Adipocyte (in vitro differentiated cells): ENCODE measurements at regions not wholly inside any gene's neighbourhood (a gene's known extent, or its start where the extent isn't known, plus 50 kb on each side); places are given as distances from the start of the nearest gene placed in this dataset.

Source experiments
- DNase-seq: peaks from one replicate; pipeline ENCODE4 v3.0.0-alpha.2; 2015; ENCODE audit warnings: low read depth
- H3K27me3 ChIP-seq: replicated peaks from 2 replicates; pipeline ENCODE4 v1.7.0; 2013; ENCODE audit warnings: mild to moderate bottlenecking, low read length, moderate library complexity; ENCODE audit not compliant: control insufficient read depth, insufficient read depth
- H3K36me3 ChIP-seq: 2 replicates; pipeline ENCODE4 v1.7.0; 2013; ENCODE audit warnings: low read length, mild to moderate bottlenecking, moderate library complexity; ENCODE audit not compliant: control insufficient read depth, insufficient read depth, severe bottlenecking
- H3K4me1 ChIP-seq: 2 replicates; pipeline ENCODE4 v1.7.0; 2013; ENCODE audit warnings: mild to moderate bottlenecking, low read length, moderate library complexity; ENCODE audit not compliant: control insufficient read depth, insufficient read depth
- H3K4me3 ChIP-seq: 2 replicates; pipeline ENCODE4 v1.7.0; 2013; ENCODE audit warnings: mild to moderate bottlenecking, low read length, moderate library complexity
- H3K9ac ChIP-seq: 2 replicates; pipeline ENCODE4 v1.7.0; 2013; ENCODE audit warnings: mild to moderate bottlenecking, low read length, moderate library complexity
- H3K9me3 ChIP-seq: 2 replicates; pipeline ENCODE4 v1.7.0; 2013; ENCODE audit warnings: mild to moderate bottlenecking, low read length, moderate library complexity; ENCODE audit not compliant: control insufficient read depth

- DNase-seq, result no peak
- no peaks in the 10 kb centered on the region for H3K9me3 ChIP-seq
- H3K9ac ChIP-seq, result no peak overlapping the region
These were observed 84.8 kb downstream of the KLF4 start for GRCh38 chr9:107404736-107405135.

DNA sequence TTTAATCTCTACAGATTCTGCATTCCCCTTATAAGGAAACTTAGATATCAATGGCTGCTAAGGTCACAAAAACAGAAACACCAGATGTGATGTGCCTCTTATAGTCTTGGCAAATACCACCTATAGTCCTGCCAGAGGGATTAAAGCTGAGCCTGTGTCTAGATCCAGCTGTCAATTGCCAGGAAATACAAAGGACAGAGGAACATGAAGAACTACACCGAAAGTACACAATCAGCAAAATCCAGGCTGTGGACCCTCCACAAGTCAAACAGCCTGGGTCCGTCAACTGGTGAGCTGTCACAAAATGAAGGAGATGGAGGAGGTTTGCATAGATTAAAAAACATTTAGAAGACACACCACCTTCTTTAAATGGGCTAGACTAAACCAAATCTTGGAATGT is 85.4 kb downstream of the KLF4 start:
- DNase-seq, result no peak
- no peak overlapping the region for H3K9ac ChIP-seq
- peaks cover 6% of the 10 kb centered on the region for H3K27me3 ChIP-seq
- H3K4me3 ChIP-seq, result no peak overlapping the region
- H3K36me3 ChIP-seq, result no peaks in the 10 kb centered on the region
- no peaks in the 10 kb centered on the region for H3K9me3 ChIP-seq
- H3K4me1 ChIP-seq, result no peaks in the 10 kb centered on the region

More at GRCh38 chr9:107404736-107405135, 84.8 kb downstream of the KLF4 start:
- H3K4me1 ChIP-seq, result no peaks in the 10 kb centered on the region
- H3K4me3 ChIP-seq, result no peak overlapping the region
- H3K36me3 ChIP-seq, result no peaks in the 10 kb centered on the region
- H3K27me3 ChIP-seq, result peaks cover 6% of the 10 kb centered on the region

GRCh38 chr9:107397076-107398044 is 92.2 kb downstream of the KLF4 start:
- H3K4me3 ChIP-seq, result no peak overlapping the region
- H3K9ac ChIP-seq, result no peak overlapping the region
- peaks cover 3% of the 10 kb centered on the region for H3K27me3 ChIP-seq
- no peaks in the 10 kb centered on the region for H3K36me3 ChIP-seq
- H3K9me3 ChIP-seq, result no peaks in the 10 kb centered on the region
- peaks cover 14% of the 10 kb centered on the region for H3K4me1 ChIP-seq
- DNase-seq, result peak; percentile 44

GRCh38 chr9:107394264-107394663 is 95.3 kb downstream of the KLF4 start:
- Histone ChIP-seq H3K9ac (no peak overlapping the region), H3K4me1 (peaks cover 29% of the 10 kb centered on the region), H3K4me3 (no peak overlapping the region), H3K9me3 (no peaks in the 10 kb centered on the region), H3K36me3 (no peaks in the 10 kb centered on the region), H3K27me3 (no peaks in the 10 kb centered on the region)
- no peak for DNase-seq

GRCh38 chr9:107390778-107391177 is 98.8 kb downstream of the KLF4 start:
- Histone ChIP-seq H3K4me1 (peaks cover 19% of the 10 kb centered on the region), H3K27me3 (no peaks in the 10 kb centered on the region), H3K9ac (no peak overlapping the region), H3K36me3 (no peaks in the 10 kb centered on the region), H3K4me3 (no peak overlapping the region), H3K9me3 (no peaks in the 10 kb centered on the region)
- peak; percentile 32 for DNase-seq

GRCh38 chr9:107390279-107390678 is 99.3 kb downstream of the KLF4 start:
- Histone ChIP-seq H3K4me1 (peaks cover 19% of the 10 kb centered on the region), H3K27me3 (no peaks in the 10 kb centered on the region), H3K36me3 (no peaks in the 10 kb centered on the region), H3K4me3 (peak overlapping the region; percentile 17), H3K9ac (no peak overlapping the region), H3K9me3 (no peaks in the 10 kb centered on the region)
- DNase-seq, result no peak

DNA sequence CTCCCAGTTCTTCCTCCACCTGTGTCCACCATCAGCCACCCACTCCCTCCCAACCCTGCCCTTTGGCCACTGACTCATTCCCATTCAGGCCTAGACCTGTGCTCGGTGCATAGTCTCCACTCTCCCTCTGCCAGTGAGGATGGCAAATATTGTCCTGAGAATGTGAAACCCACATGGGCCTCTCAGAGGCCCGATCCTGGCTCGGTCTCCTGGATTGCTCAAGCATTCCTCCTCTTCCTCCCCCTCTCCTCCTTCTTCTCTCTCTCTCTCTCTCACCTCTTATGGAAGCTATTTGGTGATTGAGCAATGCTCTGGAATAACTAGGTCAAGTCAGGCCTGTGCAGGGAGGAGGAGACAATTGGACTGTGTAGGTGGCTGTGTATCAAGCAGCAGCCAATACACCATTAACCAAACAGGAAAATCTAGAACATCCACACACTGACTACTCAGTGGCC is 99.9 kb downstream of the KLF4 start:
- Histone ChIP-seq H3K9ac (no peak overlapping the region), H3K36me3 (no peaks in the 10 kb centered on the region), H3K27me3 (no peaks in the 10 kb centered on the region), H3K4me1 (peaks cover 19% of the 10 kb centered on the region), H3K4me3 (peak overlapping the region; percentile 17), H3K9me3 (no peaks in the 10 kb centered on the region)
- DNase-seq, result peak; percentile 90

GRCh38 chr9:107388890-107389289 is 100.7 kb downstream of the KLF4 start:
- H3K9me3 ChIP-seq, result no peaks in the 10 kb centered on the region
- no peaks in the 10 kb centered on the region for H3K36me3 ChIP-seq
- H3K4me3 ChIP-seq, result no peak overlapping the region
- H3K27me3 ChIP-seq, result peaks cover 3% of the 10 kb centered on the region
- H3K9ac ChIP-seq, result no peak overlapping the region
- H3K4me1 ChIP-seq, result peaks cover 19% of the 10 kb centered on the region
- no peak for DNase-seq

GRCh38 chr9:107387409-107387808 is 102.2 kb downstream of the KLF4 start:
- peaks cover 19% of the 10 kb centered on the region for H3K4me1 ChIP-seq
- H3K9me3 ChIP-seq, result no peaks in the 10 kb centered on the region
- peaks cover 6% of the 10 kb centered on the region for H3K27me3 ChIP-seq
- no peak overlapping the region for H3K4me3 ChIP-seq
- DNase-seq, result no peak
- no peak overlapping the region for H3K9ac ChIP-seq
- no peaks in the 10 kb centered on the region for H3K36me3 ChIP-seq

DNA sequence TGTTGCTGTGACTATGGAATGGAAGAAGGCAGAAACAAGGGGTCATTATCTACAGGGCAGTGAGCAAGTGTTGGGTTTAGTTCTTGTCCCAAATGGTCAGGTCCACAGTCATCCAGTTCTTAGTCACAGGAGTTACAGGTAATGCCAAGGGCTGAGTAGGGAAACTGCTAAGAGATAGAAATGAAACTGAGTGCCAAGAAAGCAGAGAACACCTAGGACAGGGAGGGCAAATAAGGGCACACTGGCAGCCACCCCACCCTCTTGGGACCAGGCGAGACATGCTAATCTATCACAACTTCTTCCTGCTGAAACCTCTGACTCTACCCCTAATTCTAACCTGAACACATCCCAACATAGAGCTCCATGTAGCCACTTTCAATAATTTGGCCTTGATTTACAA is 103.2 kb downstream of the KLF4 start:
- no peak overlapping the region for H3K4me3 ChIP-seq
- DNase-seq, result no peak
- no peaks in the 10 kb centered on the region for H3K36me3 ChIP-seq

More for the DNA sequence above, 103.2 kb downstream of the KLF4 start:
- peaks cover 19% of the 10 kb centered on the region for H3K4me1 ChIP-seq
- no peaks in the 10 kb centered on the region for H3K9me3 ChIP-seq
- peaks cover 6% of the 10 kb centered on the region for H3K27me3 ChIP-seq
- no peak overlapping the region for H3K9ac ChIP-seq
